ENCODE measurements at regions not wholly inside any gene's neighbourhood (a gene's known extent, or its start where the extent isn't known, plus 50 kb on each side); places are given as distances from the start of the nearest gene placed in this dataset.

- no peak for ATAC-seq
Observed at GRCh38 chr4:148522995-148523394, 80.8 kb upstream of the NR3C2 start.

GRCh38 chr4:148515248-148515647 lies 73.0 kb upstream of the NR3C2 start:
- ATAC-seq, result no peak

DNA sequence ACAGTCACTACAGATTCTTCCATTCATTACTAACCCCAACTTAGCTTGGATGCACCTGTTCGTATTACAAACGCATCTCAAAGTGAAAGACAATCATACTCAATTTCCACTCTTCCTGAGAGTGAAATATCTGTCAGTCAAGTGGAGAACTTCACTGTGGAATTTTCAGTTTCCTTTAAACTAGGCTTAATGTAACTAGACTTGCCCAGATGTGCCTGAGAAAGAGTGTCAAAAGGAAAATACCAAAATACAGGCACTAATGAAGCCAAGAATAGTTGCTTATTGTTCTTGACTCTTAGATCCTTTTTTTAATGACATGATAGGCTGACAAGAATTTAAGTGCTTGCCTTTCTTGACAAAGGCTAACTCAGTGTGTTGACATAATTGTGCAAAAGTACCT lies 72.4 kb upstream of the NR3C2 start:
- ATAC-seq, result no peak

GRCh38 chr4:148514041-148514440 lies 71.8 kb upstream of the NR3C2 start:
- no peak for ATAC-seq

DNA sequence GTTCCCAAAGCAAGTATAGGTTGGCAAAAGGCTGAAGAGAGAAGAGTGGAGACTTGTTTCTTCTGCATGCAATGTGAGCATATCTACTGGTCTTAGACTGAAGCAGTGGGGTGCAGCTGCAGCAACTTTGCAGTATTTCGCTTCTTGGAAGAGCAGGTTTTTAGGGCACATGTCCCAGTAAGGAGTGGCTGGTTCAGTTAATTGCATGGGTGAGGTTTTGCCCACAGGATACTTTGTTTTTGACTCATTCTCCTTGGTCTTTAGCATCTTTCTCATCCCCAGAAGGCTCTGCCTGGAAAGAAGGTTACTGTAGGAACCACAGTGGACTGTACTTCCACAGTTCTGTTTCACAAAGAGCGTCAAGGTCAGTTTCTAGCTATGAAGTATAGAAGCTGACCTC lies 68.0 kb upstream of the NR3C2 start:
- no peak for ATAC-seq

- no peak for ATAC-seq
Observed at GRCh38 chr4:148503681-148504080, 61.5 kb upstream of the NR3C2 start.

GRCh38 chr4:148497258-148497657 lies 55.0 kb upstream of the NR3C2 start:
- ATAC-seq, result no peak

GRCh38 chr4:148495463-148495862 lies 53.2 kb upstream of the NR3C2 start:
- ATAC-seq, result no peak

Data from activated CD4-positive, CD25-positive, alpha-beta regulatory T cell treated with anti-CD3 and anti-CD28 coated beads, Interleukin-2, amount 50 U/mL, for 24 hours (primary cell).